WERI-Rb-1 (cell line): ENCODE measurements at regions not wholly inside any gene's neighbourhood (a gene's known extent, or its start where the extent isn't known, plus 50 kb on each side); places are given as distances from the start of the nearest gene placed in this dataset.

ENCODE experiments used
- DNase-seq: peaks from one replicate; pipeline ENCODE4 v3.0.0-alpha.2; 2020
- H3K27ac ChIP-seq: fragments of 250-450 bp; sonication (Bioruptor Pico); 2 replicates; pipeline ENCODE4 v1.5.1; 2020; ENCODE audit warnings: mild to moderate bottlenecking, moderate library complexity
- H3K27me3 ChIP-seq: fragments of 250-450 bp; sonication (Bioruptor Pico); 2 replicates; pipeline ENCODE4 v1.5.1; 2021; ENCODE audit warnings: mild to moderate bottlenecking, low read depth, moderate library complexity; ENCODE audit not compliant: insufficient read depth, severe bottlenecking
- H3K36me3 ChIP-seq: fragments of 250-450 bp; sonication (Bioruptor Pico); 2 replicates; pipeline ENCODE4 v1.5.1; 2020; ENCODE audit warnings: mild to moderate bottlenecking, moderate library complexity
- H3K4me3 ChIP-seq: 2 replicates; pipeline ENCODE4 v1.5.1; 2011; ENCODE audit warnings: low read depth, mild to moderate bottlenecking, control low read depth, low read length
- H3K9me3 ChIP-seq: fragments of 250-450 bp; sonication (Bioruptor Pico); 2 replicates; pipeline ENCODE4 v1.5.1; 2021; ENCODE audit warnings: mild to moderate bottlenecking, moderate library complexity; ENCODE audit not compliant: severe bottlenecking
- CTCF ChIP-seq: IDR thresholded peaks from 2 replicates; pipeline ENCODE4 v1.5.1; 2011; ENCODE audit warnings: low read depth, mild to moderate bottlenecking, control low read depth, inconsistent platforms, low read length

- DNase-seq, result no peak
Observed at GRCh38 chr22:48025096-48025495, 1262.6 kb downstream of the TBC1D22A start.

GRCh38 chr22:48021991-48022401 lies 1259.5 kb downstream of the TBC1D22A start:
- peak; percentile 52 for DNase-seq
- no peaks in the 10 kb centered on the region for H3K27me3 ChIP-seq
- H3K9me3 ChIP-seq, result peaks cover 19% of the 10 kb centered on the region
- TF ChIP-seq CTCF, result no peak
- H3K27ac ChIP-seq, result no peak overlapping the region
- no peak overlapping the region for H3K4me3 ChIP-seq
- no peaks in the 10 kb centered on the region for H3K36me3 ChIP-seq

More at GRCh38 chr22:48025096-48025495, 1262.6 kb downstream of the TBC1D22A start:
- H3K9me3 ChIP-seq, result peaks cover 7% of the 10 kb centered on the region
- no peaks in the 10 kb centered on the region for H3K27me3 ChIP-seq
- no peak overlapping the region for H3K4me3 ChIP-seq
- no peak for TF ChIP-seq CTCF
- H3K27ac ChIP-seq, result no peak overlapping the region
- no peaks in the 10 kb centered on the region for H3K36me3 ChIP-seq

- TF ChIP-seq CTCF, result no peak
- Histone ChIP-seq H3K27me3 (no peaks in the 10 kb centered on the region), H3K4me3 (no peak overlapping the region), H3K36me3 (no peaks in the 10 kb centered on the region), H3K9me3 (peaks cover 19% of the 10 kb centered on the region), H3K27ac (no peak overlapping the region)
- no peak for DNase-seq
Observed at GRCh38 chr22:48018346-48018745, 1255.9 kb downstream of the TBC1D22A start.

- Histone ChIP-seq H3K4me3 (no peak overlapping the region), H3K27ac (no peak overlapping the region), H3K27me3 (no peaks in the 10 kb centered on the region), H3K36me3 (no peaks in the 10 kb centered on the region), H3K9me3 (peaks cover 18% of the 10 kb centered on the region)
- DNase-seq, result no peak
- no peak for TF ChIP-seq CTCF
Observed at GRCh38 chr22:48015701-48016100, 1253.3 kb downstream of the TBC1D22A start.

- no peak for DNase-seq
- Histone ChIP-seq H3K27ac (no peak overlapping the region), H3K27me3 (no peaks in the 10 kb centered on the region), H3K9me3 (no peaks in the 10 kb centered on the region), H3K4me3 (no peak overlapping the region), H3K36me3 (no peaks in the 10 kb centered on the region)
- TF ChIP-seq CTCF, result no peak
Observed at GRCh38 chr22:48004936-48005335, 1242.5 kb downstream of the TBC1D22A start.

GRCh38 chr22:48004038-48004437 lies 1241.6 kb downstream of the TBC1D22A start:
- no peaks in the 10 kb centered on the region for H3K27me3 ChIP-seq
- H3K27ac ChIP-seq, result no peak overlapping the region
- no peak for DNase-seq
- no peaks in the 10 kb centered on the region for H3K9me3 ChIP-seq
- no peaks in the 10 kb centered on the region for H3K36me3 ChIP-seq
- H3K4me3 ChIP-seq, result no peak overlapping the region
- TF ChIP-seq CTCF, result peak; percentile 25; the same call in 1 of the 2 replicates
